H1 (cell line): ENCODE measurements at regions not wholly inside any gene's neighbourhood (a gene's known extent, or its start where the extent isn't known, plus 50 kb on each side); places are given as distances from the start of the nearest gene placed in this dataset.

Experiments
- BRCA1 ChIP-seq: IDR thresholded peaks from 2 replicates; pipeline ENCODE4 v1.6.1; 2012; ENCODE audit warnings: low read depth, low read length, improper control_type of control experiment
- FOSL1 ChIP-seq: IDR thresholded peaks from 2 replicates; pipeline ENCODE4 v1.6.1; 2011; ENCODE audit warnings: mild to moderate bottlenecking, low read depth, low read length, moderate library complexity; ENCODE audit not compliant: insufficient read depth
- POLR2AphosphoS5 ChIP-seq: IDR thresholded peaks from 2 replicates; pipeline ENCODE4 v1.6.1; 2011; ENCODE audit warnings: low read depth, low read length
- TEAD4 ChIP-seq: IDR thresholded peaks from 2 replicates; pipeline ENCODE4 v1.6.1; 2012; ENCODE audit warnings: low read depth, low read length, inconsistent platforms, mixed read lengths
- TF ChIP-seq, protein P1 (sequence below), 3 experiments: IDR thresholded peaks; 1 replicate in 2 of 3; 2 replicates in 1 of 3; pipeline versions ENCODE4 v1.5.1 to v1.6.1; 2011; ENCODE audit warnings: low read length in 3 of 3, mild to moderate bottlenecking in 3 of 3, inconsistent platforms in 2 of 3, low read depth in 1 of 3, moderate library complexity in 1 of 3; ENCODE audit not compliant: insufficient read depth in 1 of 3; ENCODE audit errors: control extremely low read depth in 1 of 3

DNA sequence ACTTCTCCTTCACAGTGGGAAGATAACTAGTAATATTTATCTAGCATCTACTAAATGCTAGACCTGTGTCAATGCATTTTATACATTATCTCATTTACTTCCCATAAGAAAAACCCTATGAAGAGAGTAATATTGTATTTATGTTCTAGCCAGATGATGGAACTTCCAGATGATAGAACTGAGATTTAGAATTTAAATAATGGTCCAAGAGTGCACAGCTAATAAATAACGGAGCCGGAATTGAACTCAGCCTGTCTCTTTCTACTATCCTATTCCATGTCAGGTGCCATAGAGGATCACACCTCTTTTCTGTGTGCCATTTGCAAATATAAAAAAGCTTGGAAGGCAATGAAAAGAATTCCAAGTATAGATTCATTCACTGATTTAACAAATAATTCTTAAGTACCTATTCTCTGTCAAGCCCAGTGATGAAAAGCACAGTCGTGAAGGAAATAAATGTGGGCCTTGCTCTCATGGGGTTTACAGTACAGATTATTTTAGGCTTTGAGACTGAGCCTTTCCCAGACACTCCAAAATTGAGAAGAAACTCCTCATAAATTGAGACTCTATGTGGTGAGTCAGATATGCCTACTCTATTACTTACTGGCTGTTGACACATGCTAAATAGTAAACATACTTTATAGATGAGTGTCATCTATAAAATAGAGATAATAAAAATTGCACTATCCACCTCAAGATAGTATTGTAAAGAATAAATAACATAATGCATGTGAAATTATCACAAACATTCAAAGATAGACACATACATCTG is 378.0 kb upstream of the PRMT6 start:
- TF ChIP-seq FOSL1 = no peak
- TF ChIP-seq TEAD4 = no peak
- no peak for TF ChIP-seq BRCA1
- TF ChIP-seq, protein P1, sequence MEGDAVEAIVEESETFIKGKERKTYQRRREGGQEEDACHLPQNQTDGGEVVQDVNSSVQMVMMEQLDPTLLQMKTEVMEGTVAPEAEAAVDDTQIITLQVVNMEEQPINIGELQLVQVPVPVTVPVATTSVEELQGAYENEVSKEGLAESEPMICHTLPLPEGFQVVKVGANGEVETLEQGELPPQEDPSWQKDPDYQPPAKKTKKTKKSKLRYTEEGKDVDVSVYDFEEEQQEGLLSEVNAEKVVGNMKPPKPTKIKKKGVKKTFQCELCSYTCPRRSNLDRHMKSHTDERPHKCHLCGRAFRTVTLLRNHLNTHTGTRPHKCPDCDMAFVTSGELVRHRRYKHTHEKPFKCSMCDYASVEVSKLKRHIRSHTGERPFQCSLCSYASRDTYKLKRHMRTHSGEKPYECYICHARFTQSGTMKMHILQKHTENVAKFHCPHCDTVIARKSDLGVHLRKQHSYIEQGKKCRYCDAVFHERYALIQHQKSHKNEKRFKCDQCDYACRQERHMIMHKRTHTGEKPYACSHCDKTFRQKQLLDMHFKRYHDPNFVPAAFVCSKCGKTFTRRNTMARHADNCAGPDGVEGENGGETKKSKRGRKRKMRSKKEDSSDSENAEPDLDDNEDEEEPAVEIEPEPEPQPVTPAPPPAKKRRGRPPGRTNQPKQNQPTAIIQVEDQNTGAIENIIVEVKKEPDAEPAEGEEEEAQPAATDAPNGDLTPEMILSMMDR (IDR thresholded peaks at IDR 0.05; ENCODE audit: control extremely low read depth in 1 of 3, insufficient read depth in 1 of 3, low read depth in 1 of 3, low read length in 3 of 3) = no peak
- TF ChIP-seq POLR2AphosphoS5 = no peak
